DMS153 treated with DMSO at 0.1 percent for 48 hours (cell line): ENCODE measurements at regions not wholly inside any gene's neighbourhood (a gene's known extent, or its start where the extent isn't known, plus 50 kb on each side); places are given as distances from the start of the nearest gene placed in this dataset.

ENCODE experiments used
- DNase-seq: peaks from one replicate; lab custom pipeline; 2025; ENCODE audit not compliant: unreplicated experiment; lab: John Stamatoyannopoulos, UW

- no peak for DNase-seq
These were observed 283.6 kb upstream of the GYPC start for GRCh38 chr2:126372406-126372805.

- DNase-seq, result no peak
These were observed 277.8 kb upstream of the GYPC start for GRCh38 chr2:126378176-126378575.

GRCh38 chr2:126381091-126381490, 274.9 kb upstream of the GYPC start:
- no peak for DNase-seq

GRCh38 chr2:126382998-126383397, 273.0 kb upstream of the GYPC start:
- DNase-seq, result no peak

- DNase-seq, result no peak
These were observed 272.2 kb upstream of the GYPC start for GRCh38 chr2:126383800-126384199.

- DNase-seq, result no peak
These were observed 270.5 kb upstream of the GYPC start for GRCh38 chr2:126385441-126385840.

GRCh38 chr2:126385983-126386382, 270.0 kb upstream of the GYPC start:
- DNase-seq, result no peak

GRCh38 chr2:126389446-126389845, 266.5 kb upstream of the GYPC start:
- DNase-seq, result no peak

GRCh38 chr2:126392889-126393288, 263.1 kb upstream of the GYPC start:
- DNase-seq, result no peak

- no peak for DNase-seq
These were observed 257.0 kb upstream of the GYPC start for GRCh38 chr2:126399001-126399400.

GRCh38 chr2:126403039-126403628, 252.8 kb upstream of the GYPC start:
- DNase-seq, result no peak

- DNase-seq, result no peak
These were observed 249.7 kb upstream of the GYPC start for GRCh38 chr2:126406267-126406666.

- no peak for DNase-seq
These were observed 247.3 kb upstream of the GYPC start for GRCh38 chr2:126408671-126409070.

GRCh38 chr2:126409850-126410249, 246.1 kb upstream of the GYPC start:
- no peak for DNase-seq

- DNase-seq, result no peak
These were observed 242.9 kb upstream of the GYPC start for GRCh38 chr2:126413079-126413478.

GRCh38 chr2:126419403-126419802, 236.6 kb upstream of the GYPC start:
- no peak for DNase-seq

- no peak for DNase-seq
These were observed 230.0 kb upstream of the GYPC start for GRCh38 chr2:126425943-126426342.

GRCh38 chr2:126429103-126429502, 226.9 kb upstream of the GYPC start:
- DNase-seq, result no peak

GRCh38 chr2:126431136-126431535, 224.8 kb upstream of the GYPC start:
- no peak for DNase-seq

- DNase-seq, result no peak
These were observed 219.5 kb upstream of the GYPC start for GRCh38 chr2:126436411-126436810.

- no peak for DNase-seq
These were observed 218.9 kb upstream of the GYPC start for GRCh38 chr2:126437016-126437415.

GRCh38 chr2:126444512-126444911, 211.4 kb upstream of the GYPC start:
- DNase-seq, result no peak

GRCh38 chr2:126446106-126446695, 209.8 kb upstream of the GYPC start:
- DNase-seq, result no peak
